ENCODE measurements at regions not wholly inside any gene's neighbourhood (a gene's known extent, or its start where the extent isn't known, plus 50 kb on each side); places are given as distances from the start of the nearest gene placed in this dataset.

- no peak for TF ChIP-seq CTCF (IDR thresholded peaks at IDR 0.05; ENCODE audit: insufficient read depth, low read length, poor library complexity, severe bottlenecking)
- Histone ChIP-seq H3K27me3 (replicated peaks; ENCODE audit: control insufficient read depth, insufficient read depth, low read length) (no peaks in the 10 kb centered on the region), H3K36me3 (ENCODE audit: control insufficient read depth, insufficient read depth, low read length) (no peaks in the 10 kb centered on the region), H3K4me3 (replicated peaks; ENCODE audit: low read depth, low read length) (no peak overlapping the region)
- DNase-seq (ENCODE audit: extremely low read depth, insufficient read length), result no peak
Observed at GRCh38 chr12:46509135-46509534, 136.6 kb upstream of the SLC38A2 start.

GRCh38 chr12:46508651-46509050 is 136.1 kb upstream of the SLC38A2 start:
- DNase-seq (ENCODE audit: extremely low read depth, insufficient read length), result no peak
- no peaks in the 10 kb centered on the region for H3K36me3 ChIP-seq (ENCODE audit: control insufficient read depth, insufficient read depth, low read length)
- no peak overlapping the region for H3K4me3 ChIP-seq (replicated peaks; ENCODE audit: low read depth, low read length)
- no peak for TF ChIP-seq CTCF (IDR thresholded peaks at IDR 0.05; ENCODE audit: insufficient read depth, low read length, poor library complexity, severe bottlenecking)
- H3K27me3 ChIP-seq (replicated peaks; ENCODE audit: control insufficient read depth, insufficient read depth, low read length), result no peaks in the 10 kb centered on the region

- H3K4me3 ChIP-seq (replicated peaks; ENCODE audit: low read depth, low read length), result no peak overlapping the region
- H3K36me3 ChIP-seq (ENCODE audit: control insufficient read depth, insufficient read depth, low read length), result no peaks in the 10 kb centered on the region
- H3K27me3 ChIP-seq (replicated peaks; ENCODE audit: control insufficient read depth, insufficient read depth, low read length), result no peaks in the 10 kb centered on the region
- DNase-seq (ENCODE audit: extremely low read depth, insufficient read length), result no peak
- TF ChIP-seq CTCF (IDR thresholded peaks at IDR 0.05; ENCODE audit: insufficient read depth, low read length, poor library complexity, severe bottlenecking), result no peak
Observed at GRCh38 chr12:46507766-46508165, 135.2 kb upstream of the SLC38A2 start.

GRCh38 chr12:46506961-46507360 is 134.4 kb upstream of the SLC38A2 start:
- Histone ChIP-seq H3K27me3 (replicated peaks; ENCODE audit: control insufficient read depth, insufficient read depth, low read length) (no peaks in the 10 kb centered on the region), H3K36me3 (ENCODE audit: control insufficient read depth, insufficient read depth, low read length) (no peaks in the 10 kb centered on the region), H3K4me3 (replicated peaks; ENCODE audit: low read depth, low read length) (no peak overlapping the region)
- TF ChIP-seq CTCF (IDR thresholded peaks at IDR 0.05; ENCODE audit: insufficient read depth, low read length, poor library complexity, severe bottlenecking), result no peak
- DNase-seq (ENCODE audit: extremely low read depth, insufficient read length), result no peak

- Histone ChIP-seq H3K27me3 (replicated peaks; ENCODE audit: control insufficient read depth, insufficient read depth, low read length) (no peaks in the 10 kb centered on the region), H3K4me3 (replicated peaks; ENCODE audit: low read depth, low read length) (no peak overlapping the region), H3K36me3 (ENCODE audit: control insufficient read depth, insufficient read depth, low read length) (no peaks in the 10 kb centered on the region)
- no peak for TF ChIP-seq CTCF (IDR thresholded peaks at IDR 0.05; ENCODE audit: insufficient read depth, low read length, poor library complexity, severe bottlenecking)
- DNase-seq (ENCODE audit: extremely low read depth, insufficient read length), result no peak
Observed at GRCh38 chr12:46506198-46506597, 133.6 kb upstream of the SLC38A2 start.

- no peak overlapping the region for H3K4me3 ChIP-seq (replicated peaks; ENCODE audit: low read depth, low read length)
- H3K27me3 ChIP-seq (replicated peaks; ENCODE audit: control insufficient read depth, insufficient read depth, low read length), result no peaks in the 10 kb centered on the region
- DNase-seq (ENCODE audit: extremely low read depth, insufficient read length), result no peak
- no peak for TF ChIP-seq CTCF (IDR thresholded peaks at IDR 0.05; ENCODE audit: insufficient read depth, low read length, poor library complexity, severe bottlenecking)
- H3K36me3 ChIP-seq (ENCODE audit: control insufficient read depth, insufficient read depth, low read length), result no peaks in the 10 kb centered on the region
Observed at GRCh38 chr12:46504494-46504893, 131.9 kb upstream of the SLC38A2 start.
